Activated CD4-positive, alpha-beta T cell treated with anti-CD3 and anti-CD28 coated beads, Interleukin-2, Interleukin-6, amounts not matched to agents 100 ng/mL and 50 ng/mL, durations not matched to agents 16 hours and 8 hours (primary cell): ENCODE measurements at regions not wholly inside any gene's neighbourhood (a gene's known extent, or its start where the extent isn't known, plus 50 kb on each side); places are given as distances from the start of the nearest gene placed in this dataset.
A peak's percentile ranks its signal among the peaks of the same experiment; 100 is the strongest.

Experiments used
- DNase-seq: peaks from one replicate; pipeline ENCODE4 v3.0.0-alpha.2; 2020

- no peak for DNase-seq
These were observed 559.2 kb downstream of the RNF144A start for GRCh38 chr2:7476371-7476770.

GRCh38 chr2:7479603-7480002, 562.4 kb downstream of the RNF144A start:
- no peak for DNase-seq

GRCh38 chr2:7480431-7480830, 563.2 kb downstream of the RNF144A start:
- DNase-seq: no peak

GRCh38 chr2:7490672-7491071, 573.5 kb downstream of the RNF144A start:
- no peak for DNase-seq

- no peak for DNase-seq
These were observed 575.5 kb downstream of the RNF144A start for GRCh38 chr2:7492719-7493118.

GRCh38 chr2:7497178-7497577, 580.0 kb downstream of the RNF144A start:
- DNase-seq: peak; percentile 20

GRCh38 chr2:7499018-7499417, 581.8 kb downstream of the RNF144A start:
- DNase-seq: no peak

GRCh38 chr2:7502336-7502735, 585.1 kb downstream of the RNF144A start:
- DNase-seq: no peak

- no peak for DNase-seq
These were observed 591.2 kb downstream of the RNF144A start for GRCh38 chr2:7508296-7508943.

GRCh38 chr2:7510353-7510752, 593.1 kb downstream of the RNF144A start:
- no peak for DNase-seq

GRCh38 chr2:7513834-7514233, 596.6 kb downstream of the RNF144A start:
- no peak for DNase-seq

GRCh38 chr2:7515327-7515726, 598.1 kb downstream of the RNF144A start:
- DNase-seq: no peak

GRCh38 chr2:7516484-7517063, 599.4 kb downstream of the RNF144A start:
- DNase-seq: no peak

GRCh38 chr2:7517088-7517487, 599.9 kb downstream of the RNF144A start:
- DNase-seq: peak; percentile 48

- DNase-seq: no peak
These were observed 600.6 kb downstream of the RNF144A start for GRCh38 chr2:7517851-7518250.

GRCh38 chr2:7523481-7524120, 606.4 kb downstream of the RNF144A start:
- DNase-seq: peak; percentile 61

- DNase-seq: no peak
These were observed 607.0 kb downstream of the RNF144A start for GRCh38 chr2:7524195-7524594.

GRCh38 chr2:7525746-7526145, 608.5 kb downstream of the RNF144A start:
- DNase-seq: no peak

GRCh38 chr2:7527165-7527722, 610.0 kb downstream of the RNF144A start:
- DNase-seq: no peak

- peak; percentile 61 for DNase-seq
These were observed 612.8 kb downstream of the RNF144A start for GRCh38 chr2:7530001-7530400.

- no peak for DNase-seq
These were observed 621.9 kb downstream of the RNF144A start for GRCh38 chr2:7539077-7539476.

- peak; percentile 44 for DNase-seq
These were observed 622.5 kb downstream of the RNF144A start for GRCh38 chr2:7539760-7540159.

GRCh38 chr2:7552825-7553570, 635.8 kb downstream of the RNF144A start:
- peak; percentile 20 for DNase-seq
